ENCODE measurements at regions not wholly inside any gene's neighbourhood (a gene's known extent, or its start where the extent isn't known, plus 50 kb on each side); places are given as distances from the start of the nearest gene placed in this dataset.

DNA sequence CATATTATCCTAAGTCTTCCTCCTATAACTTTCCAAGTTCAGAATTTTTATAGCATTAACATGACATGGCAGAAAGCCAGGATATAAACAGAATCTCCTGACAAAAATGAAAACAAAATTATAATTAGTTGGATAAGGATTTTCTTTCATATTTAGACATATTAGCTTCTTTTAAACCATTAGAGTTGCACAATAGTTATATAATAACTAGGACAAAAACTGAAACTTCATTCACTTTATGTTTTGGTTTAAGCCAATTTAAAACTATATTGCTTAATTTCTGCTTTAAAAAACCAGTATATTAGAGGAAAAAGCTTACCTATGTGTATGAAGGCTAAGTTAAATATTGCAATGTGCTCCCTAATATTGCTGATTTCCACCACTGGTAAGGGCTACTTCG is 254.8 kb downstream of the GPD2 start:
- TF ChIP-seq GATA3 (IDR thresholded peaks at IDR 0.05; ENCODE audit: low read depth, low read length) (no peak), GATA2 (IDR thresholded peaks at IDR 0.05; ENCODE audit: low read depth, low read length) (no peak)
